Right lobe of liver (tissue), 6 donors: ENCODE measurements at regions not wholly inside any gene's neighbourhood (a gene's known extent, or its start where the extent isn't known, plus 50 kb on each side); places are given as distances from the start of the nearest gene placed in this dataset.
"Not testable (repeated sequence)": the region's sequence is repeated elsewhere in the genome, so short reads cannot be mapped to it uniquely, and the experiment has no call there.

Experiments used
- ATAC-seq, 4 donors: fragments of 200-7000 bp; cut with Tn5 transposase; one replicate each; pipeline ENCODE4 v1.9.1; 2020; ENCODE audit warnings: mild to moderate bottlenecking in 4 of 4, moderate library complexity in 4 of 4
- DNase-seq, 3 donors: peaks; one replicate each; pipeline ENCODE4 v3.0.0-alpha.2; 2020
- H3K27ac ChIP-seq, 3 donors: fragments of 200-600 bp; one replicate each; pipeline ENCODE4 v1.8.0; 2022
- H3K27me3 ChIP-seq, 2 donors: fragments of 200-600 bp; one replicate each; pipeline ENCODE4 v1.8.0; 2022
- H3K36me3 ChIP-seq, 4 donors: fragments of 200-600 bp; sonication (generic) in 1 of 4; one replicate each; pipeline versions ENCODE4 v1.5.1 to v1.8.0; 2017 to 2022; ENCODE audit warnings: control low read depth in 1 of 4
- H3K4me1 ChIP-seq, 4 donors: fragments of 200-600 bp; sonication (generic) in 1 of 4; one replicate each; pipeline versions ENCODE4 v1.5.1 to v1.8.0; 2017 to 2022; ENCODE audit warnings: control low read depth in 1 of 4
- H3K4me3 ChIP-seq, 3 donors: fragments of 200-600 bp; one replicate each; pipeline ENCODE4 v1.8.0; 2022
- H3K9me3 ChIP-seq, 4 donors: fragments of 200-600 bp; sonication (generic) in 1 of 4; one replicate each; pipeline versions ENCODE4 v1.5.1 to v1.8.0; 2017 to 2022; ENCODE audit warnings: control low read depth in 1 of 4
- CTCF ChIP-seq, 4 donors: fragments of 200-600 bp in 3 of 4; fragments of 450-650 bp in 1 of 4; IDR thresholded peaks; one replicate each; pipeline versions ENCODE4 v1.5.1 to v1.8.0; 2016 to 2022; ENCODE audit warnings: antibody characterized with exemption in 4 of 4, mild to moderate bottlenecking in 2 of 4
- POLR2A ChIP-seq: fragments of 450-650 bp; IDR thresholded peaks from one replicate; pipeline ENCODE4 v1.6.1; 2017; ENCODE audit warnings: antibody characterized with exemption, mild to moderate bottlenecking
- WGBS: methylation state at CpG from one replicate; pipeline ENCODE4 v1.1.6; 2018; ENCODE audit warnings: low coverage, low lambda C conversion rate; ENCODE audit not compliant: insufficient coverage; ENCODE audit errors: missing lambda C conversion rate; 5-methylcytosine and 5-hydroxymethylcytosine counted together
- intact Hi-C, 2 donors: fragments of 100-400 bp; cut with DNase I; formaldehyde crosslinking; loops; one replicate each; pipeline versions ENCODE4 v1.11.2 to v1.14.1; 2022
- donor health status: DM: no; HTN: yes; CAD: no.
- donor health status: DM: no; HTN: no; CAD: no.
- donor health status: DM: no; HTN: no; CAD: no.
- donor health status: DM: no; HTN: yes; CAD: no.
- donor health status: DM: no; HTN: yes; CAD: no.

GRCh38 chr13:51170128-51170497 lies 52.1 kb upstream of the FAM124A start:
- 34% methylated on average over 9 of the region's 15 CpGs for WGBS
- H3K9me3 ChIP-seq, ATAC-seq: not testable (repeated sequence)

GRCh38 chr13:51169303-51170127 lies 52.7 kb upstream of the FAM124A start:
- intact Hi-C loops, H3K9me3 ChIP-seq, H3K27me3 ChIP-seq, H3K4me3 ChIP-seq, H3K4me1 ChIP-seq, H3K27ac ChIP-seq, H3K36me3 ChIP-seq, DNase-seq: not testable (repeated sequence)
- WGBS, result 61% methylated on average over 2 of the region's 5 CpGs
- peak in 1 of 4 donors; percentile 78 for ATAC-seq

More at GRCh38 chr13:51170128-51170497, 52.1 kb upstream of the FAM124A start:
- H3K4me1 ChIP-seq, intact Hi-C loops, H3K27me3 ChIP-seq, DNase-seq, H3K27ac ChIP-seq, H3K36me3 ChIP-seq, H3K4me3 ChIP-seq: not testable (repeated sequence)

GRCh38 chr13:51168623-51169022 lies 53.6 kb upstream of the FAM124A start:
- intact Hi-C loops, result no loop called here
- ATAC-seq, result no peak
- DNase-seq, result no peak
- TF ChIP-seq CTCF (IDR thresholded peaks at IDR 0.05) (no peak), POLR2A (no peak)
- no peaks in the 10 kb centered on the region for H3K36me3 ChIP-seq
- no peaks in the 10 kb centered on the region for H3K9me3 ChIP-seq
- WGBS, result 33% methylated on average over 2 of the region's 2 CpGs
- no peaks in the 10 kb centered on the region for H3K4me1 ChIP-seq
- no peaks in the 10 kb centered on the region for H3K27me3 ChIP-seq
- H3K27ac ChIP-seq, result no peak overlapping the region
- H3K4me3 ChIP-seq, result no peak overlapping the region

GRCh38 chr13:51167393-51168191 lies 54.6 kb upstream of the FAM124A start:
- intact Hi-C loops, result no loop called here
- Histone ChIP-seq H3K27me3 (no peaks in the 10 kb centered on the region), H3K4me1 (no peaks in the 10 kb centered on the region), H3K4me3 (no peak overlapping the region), H3K9me3 (no peaks in the 10 kb centered on the region), H3K27ac (no peak overlapping the region), H3K36me3 (no peaks in the 10 kb centered on the region)
- ATAC-seq (no peak), DNase-seq (no peak)
- 59% methylated on average over 4 of the region's 4 CpGs for WGBS
- TF ChIP-seq POLR2A (no peak), CTCF (IDR thresholded peaks at IDR 0.05) (no peak)

- ATAC-seq (no peak), DNase-seq (no peak)
- Histone ChIP-seq H3K4me1 (no peaks in the 10 kb centered on the region), H3K27ac (no peak overlapping the region), H3K27me3 (no peaks in the 10 kb centered on the region), H3K9me3 (no peaks in the 10 kb centered on the region), H3K36me3 (no peaks in the 10 kb centered on the region), H3K4me3 (no peak overlapping the region)
- intact Hi-C loops, result no loop called here
- TF ChIP-seq POLR2A, result no peak
- no peak for TF ChIP-seq CTCF (IDR thresholded peaks at IDR 0.05)
- 89% methylated on average over 2 of the region's 4 CpGs for WGBS
Measured at GRCh38 chr13:51162701-51163100, 51.6 kb upstream of the C13orf42 start.
